ENCODE measurements at regions not wholly inside any gene's neighbourhood (a gene's known extent, or its start where the extent isn't known, plus 50 kb on each side); places are given as distances from the start of the nearest gene placed in this dataset.

DNA sequence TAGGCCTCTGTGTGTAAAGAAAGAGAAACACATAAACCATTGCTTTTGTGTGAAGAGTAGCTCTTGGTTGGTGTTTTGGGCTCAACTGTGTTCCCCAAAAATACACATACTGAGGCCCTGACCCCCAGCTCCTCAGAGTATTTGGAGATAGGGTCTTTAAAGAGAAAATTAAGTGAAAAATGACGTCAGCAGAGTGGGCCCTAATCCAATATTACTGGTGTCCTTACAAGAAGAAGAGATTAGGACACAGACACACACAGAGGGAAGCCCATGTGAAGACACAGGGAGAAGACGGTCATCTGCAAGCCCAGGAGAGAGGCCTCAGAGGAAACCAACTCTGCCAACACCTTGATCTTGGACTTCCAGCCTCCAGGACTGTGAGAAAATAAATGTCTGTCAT, 76.9 kb upstream of the PGBD5 start:
- Histone ChIP-seq H3K36me3 (ENCODE audit: insufficient read depth, low read length) (no peaks in the 10 kb centered on the region), H2AFZ (ENCODE audit: low read length) (no peak overlapping the region), H3K79me2 (ENCODE audit: insufficient read depth, low read length) (no peaks in the 10 kb centered on the region), H3K9me2 (replicated peaks; ENCODE audit: low read depth, low read length) (no peaks in the 10 kb centered on the region), H3F3A (ENCODE audit: low read depth) (no peaks in the 10 kb centered on the region), H3K27me3 (ENCODE audit: insufficient read depth, low read length, poor library complexity, severe bottlenecking) (no peaks in the 10 kb centered on the region), H3K9me3 (ENCODE audit: insufficient read depth, low read depth, low read length) (no peaks in the 10 kb centered on the region), H3K4me3 (ENCODE audit: low read length, poor library complexity, severe bottlenecking) (no peak overlapping the region), H3K4me2 (ENCODE audit: low read depth, low read length, poor library complexity, severe bottlenecking) (no peak overlapping the region), H3K4me1 (ENCODE audit: insufficient read depth, low read length, poor library complexity, severe bottlenecking) (peaks cover 14% of the 10 kb centered on the region), H4K20me1 (ENCODE audit: insufficient read depth, low read length, poor library complexity, severe bottlenecking) (no peaks in the 10 kb centered on the region), H3K9ac (ENCODE audit: low read depth, low read length, poor library complexity, severe bottlenecking) (no peak overlapping the region)
- TF ChIP-seq, protein P1, sequence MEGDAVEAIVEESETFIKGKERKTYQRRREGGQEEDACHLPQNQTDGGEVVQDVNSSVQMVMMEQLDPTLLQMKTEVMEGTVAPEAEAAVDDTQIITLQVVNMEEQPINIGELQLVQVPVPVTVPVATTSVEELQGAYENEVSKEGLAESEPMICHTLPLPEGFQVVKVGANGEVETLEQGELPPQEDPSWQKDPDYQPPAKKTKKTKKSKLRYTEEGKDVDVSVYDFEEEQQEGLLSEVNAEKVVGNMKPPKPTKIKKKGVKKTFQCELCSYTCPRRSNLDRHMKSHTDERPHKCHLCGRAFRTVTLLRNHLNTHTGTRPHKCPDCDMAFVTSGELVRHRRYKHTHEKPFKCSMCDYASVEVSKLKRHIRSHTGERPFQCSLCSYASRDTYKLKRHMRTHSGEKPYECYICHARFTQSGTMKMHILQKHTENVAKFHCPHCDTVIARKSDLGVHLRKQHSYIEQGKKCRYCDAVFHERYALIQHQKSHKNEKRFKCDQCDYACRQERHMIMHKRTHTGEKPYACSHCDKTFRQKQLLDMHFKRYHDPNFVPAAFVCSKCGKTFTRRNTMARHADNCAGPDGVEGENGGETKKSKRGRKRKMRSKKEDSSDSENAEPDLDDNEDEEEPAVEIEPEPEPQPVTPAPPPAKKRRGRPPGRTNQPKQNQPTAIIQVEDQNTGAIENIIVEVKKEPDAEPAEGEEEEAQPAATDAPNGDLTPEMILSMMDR (conservative IDR thresholded peaks at IDR 0.05; ENCODE audit: low read length), result no peak
- no peak for TF ChIP-seq EZH2phosphoT487 (IDR thresholded peaks at IDR 0.05; ENCODE audit: borderline replicate concordance)

DNA sequence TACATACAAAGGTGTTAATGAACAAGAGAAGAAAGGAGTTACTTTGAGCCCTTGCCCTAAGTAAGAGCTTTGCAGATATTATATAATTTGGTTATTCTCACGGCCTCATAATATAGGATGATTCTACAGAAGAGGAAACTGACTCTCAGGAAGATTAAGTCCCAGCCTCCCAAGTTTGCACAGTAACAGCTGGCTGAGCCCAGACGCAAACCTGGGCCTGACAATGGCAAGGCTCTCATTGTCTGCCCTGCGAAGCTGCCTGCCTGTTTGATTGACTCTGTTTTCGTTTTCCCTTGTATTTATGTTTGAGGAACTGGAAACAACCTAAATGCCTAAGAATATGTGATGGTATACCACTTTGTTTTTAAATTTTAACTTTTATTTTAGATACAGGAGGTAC, 76.2 kb upstream of the PGBD5 start:
- Histone ChIP-seq H3F3A (ENCODE audit: low read depth) (no peaks in the 10 kb centered on the region), H2AFZ (ENCODE audit: low read length) (no peak overlapping the region), H3K4me3 (ENCODE audit: low read length, poor library complexity, severe bottlenecking) (no peak overlapping the region), H3K36me3 (ENCODE audit: insufficient read depth, low read length) (no peaks in the 10 kb centered on the region), H3K27me3 (ENCODE audit: insufficient read depth, low read length, poor library complexity, severe bottlenecking) (no peaks in the 10 kb centered on the region), H4K20me1 (ENCODE audit: insufficient read depth, low read length, poor library complexity, severe bottlenecking) (no peaks in the 10 kb centered on the region), H3K9me2 (replicated peaks; ENCODE audit: low read depth, low read length) (no peaks in the 10 kb centered on the region), H3K4me2 (ENCODE audit: low read depth, low read length, poor library complexity, severe bottlenecking) (no peak overlapping the region), H3K9ac (ENCODE audit: low read depth, low read length, poor library complexity, severe bottlenecking) (no peak overlapping the region), H3K79me2 (ENCODE audit: insufficient read depth, low read length) (no peaks in the 10 kb centered on the region), H3K4me1 (ENCODE audit: insufficient read depth, low read length, poor library complexity, severe bottlenecking) (peaks cover 7% of the 10 kb centered on the region), H3K9me3 (ENCODE audit: insufficient read depth, low read depth, low read length) (no peaks in the 10 kb centered on the region)
- TF ChIP-seq EZH2phosphoT487 (IDR thresholded peaks at IDR 0.05; ENCODE audit: borderline replicate concordance), result no peak
- TF ChIP-seq, protein P1 (conservative IDR thresholded peaks at IDR 0.05; ENCODE audit: low read length), result no peak

DNA sequence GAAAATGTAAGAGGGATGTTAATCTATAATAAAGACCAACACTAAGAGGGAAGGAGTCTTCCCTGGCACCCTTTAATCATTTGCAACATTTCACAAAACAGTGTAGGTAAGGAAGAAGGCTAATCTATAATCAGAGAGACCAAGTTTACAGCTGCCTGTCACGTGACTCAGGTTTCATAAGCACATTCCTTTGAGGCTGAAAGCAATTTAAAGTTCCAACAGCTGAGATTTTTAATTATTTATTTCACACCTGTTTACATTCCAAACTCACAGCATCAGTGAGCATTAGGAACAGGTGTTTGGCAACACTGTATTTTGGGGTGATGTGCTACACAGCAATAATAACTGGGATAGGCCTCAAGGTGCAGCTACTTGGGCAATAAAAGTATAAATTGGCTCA, 75.7 kb upstream of the PGBD5 start:
- Histone ChIP-seq H3K4me1 (ENCODE audit: insufficient read depth, low read length, poor library complexity, severe bottlenecking) (peaks cover 3% of the 10 kb centered on the region), H3K4me3 (ENCODE audit: low read length, poor library complexity, severe bottlenecking) (no peak overlapping the region), H3F3A (ENCODE audit: low read depth) (no peaks in the 10 kb centered on the region), H3K36me3 (ENCODE audit: insufficient read depth, low read length) (no peaks in the 10 kb centered on the region), H3K27me3 (ENCODE audit: insufficient read depth, low read length, poor library complexity, severe bottlenecking) (no peaks in the 10 kb centered on the region), H3K9me3 (ENCODE audit: insufficient read depth, low read depth, low read length) (no peaks in the 10 kb centered on the region), H3K79me2 (ENCODE audit: insufficient read depth, low read length) (no peaks in the 10 kb centered on the region), H3K9ac (ENCODE audit: low read depth, low read length, poor library complexity, severe bottlenecking) (no peak overlapping the region), H4K20me1 (ENCODE audit: insufficient read depth, low read length, poor library complexity, severe bottlenecking) (no peaks in the 10 kb centered on the region), H3K9me2 (replicated peaks; ENCODE audit: low read depth, low read length) (no peaks in the 10 kb centered on the region), H3K4me2 (ENCODE audit: low read depth, low read length, poor library complexity, severe bottlenecking) (no peak overlapping the region), H2AFZ (ENCODE audit: low read length) (no peak overlapping the region)
- TF ChIP-seq EZH2phosphoT487 (IDR thresholded peaks at IDR 0.05; ENCODE audit: borderline replicate concordance), result no peak
- TF ChIP-seq, protein P1 (conservative IDR thresholded peaks at IDR 0.05; ENCODE audit: low read length), result no peak

Data from Loucy (cell line).